ENCODE measurements at regions not wholly inside any gene's neighbourhood (a gene's known extent, or its start where the extent isn't known, plus 50 kb on each side); places are given as distances from the start of the nearest gene placed in this dataset.

- TF ChIP-seq CTCF (conservative IDR thresholded peaks at IDR 0.05 in 1 of 2, IDR thresholded peaks at IDR 0.05 in 1 of 2; ENCODE audit: extremely low read depth in 1 of 2, insufficient read depth in 1 of 2, low read depth in 1 of 2, low read length in 2 of 2) (no peak), EZH2 (IDR thresholded peaks at IDR 0.05; ENCODE audit: borderline replicate concordance, low read length) (no peak)
Measured at GRCh38 chr19:30137747-30138146, 195.7 kb downstream of the URI1 start.
